ENCODE measurements at regions not wholly inside any gene's neighbourhood (a gene's known extent, or its start where the extent isn't known, plus 50 kb on each side); places are given as distances from the start of the nearest gene placed in this dataset.

- TF ChIP-seq CTCF (conservative IDR thresholded peaks at IDR 0.05 in 1 of 2, IDR thresholded peaks at IDR 0.05 in 1 of 2; ENCODE audit: low read depth in 1 of 2, low read length in 2 of 2) (no peak), EZH2 (IDR thresholded peaks at IDR 0.05; ENCODE audit: low read length, missing control alignments) (no peak)
- Histone ChIP-seq H3K4me1 (ENCODE audit: control insufficient read depth, extremely low read depth, insufficient read depth, low read length) (peaks cover 18% of the 10 kb centered on the region), H3K27me3 (ENCODE audit: control insufficient read depth, insufficient read depth, low read length) (no peaks in the 10 kb centered on the region), H3K27ac (ENCODE audit: insufficient read depth, low read length) (no peak overlapping the region), H3K79me2 (ENCODE audit: control insufficient read depth, insufficient read depth, low read length) (no peaks in the 10 kb centered on the region), H2AFZ (ENCODE audit: low read length) (no peak overlapping the region), H4K20me1 (ENCODE audit: control insufficient read depth, extremely low read depth, insufficient read depth, low read length) (no peaks in the 10 kb centered on the region), H3K9ac (ENCODE audit: insufficient read depth, low read length) (no peak overlapping the region), H3K36me3 (ENCODE audit: control insufficient read depth, insufficient read depth, low read length) (no peaks in the 10 kb centered on the region), H3K4me3 (replicated peaks in 1 of 4; ENCODE audit: control extremely low read depth in 1 of 4, insufficient read depth in 1 of 4, low read depth in 3 of 4, low read length in 4 of 4) (no peak overlapping the region), H3K9me3 (ENCODE audit: control insufficient read depth, insufficient read depth, low read depth, low read length) (no peaks in the 10 kb centered on the region), H3K4me2 (ENCODE audit: extremely low read depth, insufficient read depth, low read length) (no peak overlapping the region)
- DNase-seq (ENCODE audit: low read depth in 2 of 2) = no peak
Observed at GRCh38 chr1:91610789-91611188, 110.1 kb downstream of the CDC7 start.

GRCh38 chr1:91611483-91611917, 110.8 kb downstream of the CDC7 start:
- TF ChIP-seq CTCF (conservative IDR thresholded peaks at IDR 0.05 in 1 of 2, IDR thresholded peaks at IDR 0.05 in 1 of 2; ENCODE audit: low read depth in 1 of 2, low read length in 2 of 2) (no peak), EZH2 (IDR thresholded peaks at IDR 0.05; ENCODE audit: low read length, missing control alignments) (no peak)
- H3K4me3 ChIP-seq (replicated peaks in 1 of 4; ENCODE audit: control extremely low read depth in 1 of 4, insufficient read depth in 1 of 4, low read depth in 3 of 4, low read length in 4 of 4) = no peak overlapping the region
- no peaks in the 10 kb centered on the region for H3K9me3 ChIP-seq (ENCODE audit: control insufficient read depth, insufficient read depth, low read depth, low read length)
- H2AFZ ChIP-seq (ENCODE audit: low read length) = no peak overlapping the region
- no peak overlapping the region for H3K27ac ChIP-seq (ENCODE audit: insufficient read depth, low read length)
- no peaks in the 10 kb centered on the region for H3K27me3 ChIP-seq (ENCODE audit: control insufficient read depth, insufficient read depth, low read length)
- no peaks in the 10 kb centered on the region for H4K20me1 ChIP-seq (ENCODE audit: control insufficient read depth, extremely low read depth, insufficient read depth, low read length)
- H3K79me2 ChIP-seq (ENCODE audit: control insufficient read depth, insufficient read depth, low read length) = no peaks in the 10 kb centered on the region
- H3K36me3 ChIP-seq (ENCODE audit: control insufficient read depth, insufficient read depth, low read length) = no peaks in the 10 kb centered on the region
- H3K4me1 ChIP-seq (ENCODE audit: control insufficient read depth, extremely low read depth, insufficient read depth, low read length) = peaks cover 18% of the 10 kb centered on the region
- H3K4me2 ChIP-seq (ENCODE audit: extremely low read depth, insufficient read depth, low read length) = no peak overlapping the region
- no peak overlapping the region for H3K9ac ChIP-seq (ENCODE audit: insufficient read depth, low read length)
- peak in 1 of 2 donors; percentile 22 for DNase-seq (ENCODE audit: low read depth in 2 of 2)

- H3K4me1 ChIP-seq (ENCODE audit: control insufficient read depth, extremely low read depth, insufficient read depth, low read length) = peaks cover 18% of the 10 kb centered on the region
- no peak overlapping the region for H3K4me2 ChIP-seq (ENCODE audit: extremely low read depth, insufficient read depth, low read length)
- H3K79me2 ChIP-seq (ENCODE audit: control insufficient read depth, insufficient read depth, low read length) = no peaks in the 10 kb centered on the region
- no peak for TF ChIP-seq EZH2 (IDR thresholded peaks at IDR 0.05; ENCODE audit: low read length, missing control alignments)
- TF ChIP-seq CTCF (conservative IDR thresholded peaks at IDR 0.05 in 1 of 2, IDR thresholded peaks at IDR 0.05 in 1 of 2; ENCODE audit: low read depth in 1 of 2, low read length in 2 of 2) = no peak
- H4K20me1 ChIP-seq (ENCODE audit: control insufficient read depth, extremely low read depth, insufficient read depth, low read length) = no peaks in the 10 kb centered on the region
- H3K36me3 ChIP-seq (ENCODE audit: control insufficient read depth, insufficient read depth, low read length) = no peaks in the 10 kb centered on the region
- no peak overlapping the region for H3K27ac ChIP-seq (ENCODE audit: insufficient read depth, low read length)
- no peak overlapping the region for H3K4me3 ChIP-seq (replicated peaks in 1 of 4; ENCODE audit: control extremely low read depth in 1 of 4, insufficient read depth in 1 of 4, low read depth in 3 of 4, low read length in 4 of 4)
- H2AFZ ChIP-seq (ENCODE audit: low read length) = peak overlapping the region; percentile 23
- H3K27me3 ChIP-seq (ENCODE audit: control insufficient read depth, insufficient read depth, low read length) = no peaks in the 10 kb centered on the region
- H3K9me3 ChIP-seq (ENCODE audit: control insufficient read depth, insufficient read depth, low read depth, low read length) = no peaks in the 10 kb centered on the region
- no peak overlapping the region for H3K9ac ChIP-seq (ENCODE audit: insufficient read depth, low read length)
- DNase-seq (ENCODE audit: low read depth in 2 of 2) = peak in 1 of 2 donors; percentile 17
Observed at GRCh38 chr1:91613595-91613994, 112.9 kb downstream of the CDC7 start.
